Muscle layer of duodenum (tissue), 2 donors: ENCODE measurements at regions not wholly inside any gene's neighbourhood (a gene's known extent, or its start where the extent isn't known, plus 50 kb on each side); places are given as distances from the start of the nearest gene placed in this dataset.

Experiments
- H3K27ac ChIP-seq: one replicate; pipeline ENCODE4 v1.7.0; 2013; ENCODE audit warnings: mild to moderate bottlenecking, low read length
- H3K27me3 ChIP-seq: one replicate; pipeline ENCODE4 v1.7.0; 2013; ENCODE audit warnings: low read depth, mild to moderate bottlenecking, control low read depth, low read length
- H3K36me3 ChIP-seq, 2 donors: one replicate each; pipeline ENCODE4 v1.7.0; 2013; ENCODE audit warnings: low read length in 2 of 2, control low read depth in 1 of 2, mild to moderate bottlenecking in 1 of 2; ENCODE audit not compliant: insufficient read depth in 2 of 2, control insufficient read depth in 1 of 2
- H3K4me1 ChIP-seq, 2 donors: one replicate each; pipeline ENCODE4 v1.7.0; 2013; ENCODE audit warnings: low read length in 2 of 2, mild to moderate bottlenecking in 2 of 2, control low read depth in 1 of 2, moderate library complexity in 1 of 2; ENCODE audit not compliant: insufficient read depth in 2 of 2, control insufficient read depth in 1 of 2
- H3K4me3 ChIP-seq, 2 donors: one replicate each; pipeline ENCODE4 v1.7.0; 2013; ENCODE audit warnings: low read length in 2 of 2, low read depth in 1 of 2, mild to moderate bottlenecking in 1 of 2
- H3K9me3 ChIP-seq, 2 donors: one replicate each; pipeline ENCODE4 v1.7.0; 2013; ENCODE audit warnings: low read length in 2 of 2, control low read depth in 1 of 2, mild to moderate bottlenecking in 1 of 2; ENCODE audit not compliant: control insufficient read depth in 1 of 2
- donor health status: healthy.

GRCh38 chr18:68520406-68521075 lies 194.4 kb downstream of the TMX3 start:
- H3K9me3 ChIP-seq: no peaks in the 10 kb centered on the region
- no peak overlapping the region for H3K4me3 ChIP-seq
- H3K36me3 ChIP-seq: no peaks in the 10 kb centered on the region
- no peak overlapping the region for H3K27ac ChIP-seq
- no peaks in the 10 kb centered on the region for H3K4me1 ChIP-seq
- H3K27me3 ChIP-seq: no peaks in the 10 kb centered on the region

DNA sequence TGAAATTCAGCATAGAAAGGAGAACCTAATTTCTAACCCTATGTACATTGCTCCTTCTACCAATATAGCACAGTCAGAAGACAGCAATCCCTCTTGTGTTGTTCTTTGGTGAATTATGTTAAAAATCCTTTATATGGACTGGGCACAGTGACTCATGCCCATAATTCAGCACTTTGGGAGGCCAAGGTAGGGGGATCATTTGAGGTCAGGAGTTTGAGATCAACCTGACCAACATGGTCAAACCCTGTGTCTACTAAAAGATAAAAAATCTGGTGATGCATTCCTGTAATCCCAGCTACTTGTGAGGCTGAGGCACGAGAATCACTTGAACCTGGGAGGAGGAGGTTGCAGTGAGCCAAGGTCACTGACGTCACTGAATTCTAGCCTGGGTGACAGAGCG lies 195.6 kb downstream of the TMX3 start:
- no peaks in the 10 kb centered on the region for H3K27me3 ChIP-seq
- H3K4me3 ChIP-seq: no peak overlapping the region
- no peak overlapping the region for H3K27ac ChIP-seq
- no peaks in the 10 kb centered on the region for H3K4me1 ChIP-seq
- no peaks in the 10 kb centered on the region for H3K36me3 ChIP-seq
- H3K9me3 ChIP-seq: no peaks in the 10 kb centered on the region

DNA sequence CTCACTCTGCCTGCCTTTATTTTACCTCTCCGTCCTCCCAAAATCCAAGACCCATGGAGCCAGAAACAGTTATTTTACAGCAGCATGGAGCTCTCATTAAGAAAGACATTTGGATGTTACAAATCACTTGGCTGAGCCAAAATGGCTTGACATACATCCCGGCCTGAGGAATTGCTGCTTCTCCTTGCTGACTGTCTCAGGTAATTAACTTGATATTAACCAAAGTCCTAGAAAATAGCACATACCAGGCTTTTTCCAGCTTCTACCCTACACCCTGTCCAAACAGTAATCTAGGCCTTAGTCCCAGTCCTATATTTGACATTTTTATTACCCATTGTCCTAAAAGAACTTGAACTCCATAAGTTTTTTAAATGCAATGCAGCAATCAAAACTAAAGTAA lies 205.0 kb downstream of the TMX3 start:
- no peaks in the 10 kb centered on the region for H3K36me3 ChIP-seq
- no peak overlapping the region for H3K27ac ChIP-seq
- no peaks in the 10 kb centered on the region for H3K4me1 ChIP-seq
- no peak overlapping the region for H3K4me3 ChIP-seq
- H3K9me3 ChIP-seq: no peaks in the 10 kb centered on the region
- H3K27me3 ChIP-seq: no peaks in the 10 kb centered on the region

DNA sequence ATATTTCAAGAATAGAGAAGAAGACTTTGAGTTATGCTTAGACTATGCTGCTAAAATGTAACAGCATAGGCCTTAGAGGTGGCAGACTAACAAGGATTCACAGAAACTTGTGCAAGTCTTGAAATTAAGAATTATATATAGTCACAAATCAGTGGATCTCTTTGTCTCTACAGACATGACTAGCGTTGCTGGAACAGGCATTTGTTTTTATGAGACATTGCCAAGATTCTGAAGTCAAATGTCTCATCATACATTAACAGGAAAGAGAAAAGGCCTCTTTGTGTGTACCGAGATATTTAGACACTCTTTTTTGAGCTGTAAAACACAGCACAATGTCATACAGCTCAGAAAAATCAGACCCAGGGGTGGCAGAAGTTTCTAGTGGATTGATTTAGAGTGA lies 207.1 kb downstream of the TMX3 start:
- Histone ChIP-seq H3K36me3 (no peaks in the 10 kb centered on the region), H3K27ac (no peak overlapping the region), H3K4me1 (no peaks in the 10 kb centered on the region), H3K9me3 (no peaks in the 10 kb centered on the region), H3K4me3 (no peak overlapping the region), H3K27me3 (no peaks in the 10 kb centered on the region)

GRCh38 chr18:68505178-68505574 lies 209.7 kb downstream of the TMX3 start:
- H3K27ac ChIP-seq: no peak overlapping the region
- H3K4me3 ChIP-seq: no peak overlapping the region
- H3K4me1 ChIP-seq: no peaks in the 10 kb centered on the region
- H3K27me3 ChIP-seq: no peaks in the 10 kb centered on the region
- no peaks in the 10 kb centered on the region for H3K9me3 ChIP-seq
- no peaks in the 10 kb centered on the region for H3K36me3 ChIP-seq

DNA sequence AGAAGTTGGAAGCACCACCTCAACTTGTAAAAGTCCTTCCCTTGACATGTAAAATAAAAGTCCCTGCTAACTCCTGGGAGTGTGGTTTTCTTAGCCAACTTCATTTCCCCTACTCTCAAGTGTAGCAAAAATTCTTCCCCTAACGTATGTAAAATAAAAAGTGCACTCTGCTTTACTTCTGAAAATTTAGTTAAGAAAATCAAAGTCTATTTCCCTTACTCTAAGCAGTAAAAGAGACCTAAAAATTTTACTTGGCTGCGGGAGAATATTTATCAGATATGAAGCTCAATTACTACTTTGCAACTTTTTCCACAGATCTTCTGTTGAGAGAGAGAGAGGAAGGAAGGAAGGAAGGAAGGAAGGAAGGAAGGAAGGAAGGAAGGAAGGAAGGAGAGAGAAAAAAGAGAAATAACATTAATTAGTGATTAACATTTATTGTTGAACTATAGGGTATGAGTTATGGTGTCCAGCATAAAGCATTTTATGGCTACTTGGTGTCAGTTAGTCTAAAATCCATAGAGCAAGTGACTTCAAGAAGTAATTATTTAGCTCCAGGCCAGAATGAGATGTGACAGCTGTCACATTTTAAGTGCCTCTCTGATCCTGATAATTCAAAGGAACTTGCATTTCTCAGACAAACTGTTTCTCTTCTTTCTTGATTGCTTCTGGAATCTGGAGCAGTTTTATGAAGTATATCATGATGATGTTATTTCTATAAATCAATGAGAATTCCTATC lies 210.3 kb downstream of the TMX3 start:
- H3K27me3 ChIP-seq: no peaks in the 10 kb centered on the region
- no peaks in the 10 kb centered on the region for H3K4me1 ChIP-seq

DNA sequence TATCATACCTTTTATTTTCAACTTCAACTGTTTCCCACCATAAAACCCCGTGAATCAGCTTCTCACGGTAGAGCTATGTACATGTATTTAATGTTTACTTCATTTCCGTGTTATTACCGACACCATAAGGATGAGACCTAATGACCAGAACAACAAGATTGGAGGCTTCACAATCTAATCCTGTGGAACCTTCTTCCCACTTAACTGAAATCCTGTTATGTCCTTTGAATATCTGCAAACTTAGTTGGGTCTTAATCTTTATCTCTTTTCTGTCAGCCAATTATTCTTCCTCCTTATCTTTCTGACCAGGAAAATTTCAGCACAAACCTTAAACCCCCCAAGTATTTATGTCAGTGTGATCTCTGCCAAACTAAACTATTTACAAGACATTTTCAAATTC lies 214.4 kb downstream of the TMX3 start:
- Histone ChIP-seq H3K4me3 (no peak overlapping the region), H3K27ac (no peak overlapping the region), H3K4me1 (no peaks in the 10 kb centered on the region), H3K27me3 (no peaks in the 10 kb centered on the region), H3K9me3 (no peaks in the 10 kb centered on the region), H3K36me3 (no peaks in the 10 kb centered on the region)

More for the DNA sequence above, 210.3 kb downstream of the TMX3 start:
- no peaks in the 10 kb centered on the region for H3K9me3 ChIP-seq
- no peak overlapping the region for H3K4me3 ChIP-seq
- H3K27ac ChIP-seq: no peak overlapping the region
- no peaks in the 10 kb centered on the region for H3K36me3 ChIP-seq

DNA sequence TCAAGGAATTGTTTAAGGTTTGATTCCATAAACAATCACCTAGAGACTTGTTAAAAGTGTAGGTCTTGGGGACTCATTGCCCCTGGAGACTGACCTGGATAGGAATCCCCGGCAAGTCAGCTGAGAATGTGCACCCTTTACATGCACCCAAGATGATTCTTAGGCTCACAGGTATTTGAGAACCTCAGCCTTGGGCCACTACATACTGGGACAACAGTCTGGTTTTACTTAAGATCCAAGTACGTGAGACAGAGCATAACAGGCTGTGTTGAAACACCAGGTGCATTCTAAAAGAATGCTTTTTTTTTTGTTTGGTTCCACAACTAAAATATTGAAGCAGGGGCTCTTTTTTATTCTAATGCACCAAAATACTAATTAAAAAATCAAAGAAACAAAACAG lies 215.8 kb downstream of the TMX3 start:
- H3K9me3 ChIP-seq: no peaks in the 10 kb centered on the region

GRCh38 chr18:68498636-68499035 lies 216.3 kb downstream of the TMX3 start:
- H3K27me3 ChIP-seq: no peaks in the 10 kb centered on the region
- H3K4me3 ChIP-seq: no peak overlapping the region
- no peak overlapping the region for H3K27ac ChIP-seq
- no peaks in the 10 kb centered on the region for H3K36me3 ChIP-seq
- H3K4me1 ChIP-seq: no peaks in the 10 kb centered on the region
- no peaks in the 10 kb centered on the region for H3K9me3 ChIP-seq

More for the DNA sequence above, 215.8 kb downstream of the TMX3 start:
- Histone ChIP-seq H3K4me1 (no peaks in the 10 kb centered on the region), H3K4me3 (no peak overlapping the region), H3K27ac (no peak overlapping the region), H3K27me3 (no peaks in the 10 kb centered on the region), H3K36me3 (no peaks in the 10 kb centered on the region)

DNA sequence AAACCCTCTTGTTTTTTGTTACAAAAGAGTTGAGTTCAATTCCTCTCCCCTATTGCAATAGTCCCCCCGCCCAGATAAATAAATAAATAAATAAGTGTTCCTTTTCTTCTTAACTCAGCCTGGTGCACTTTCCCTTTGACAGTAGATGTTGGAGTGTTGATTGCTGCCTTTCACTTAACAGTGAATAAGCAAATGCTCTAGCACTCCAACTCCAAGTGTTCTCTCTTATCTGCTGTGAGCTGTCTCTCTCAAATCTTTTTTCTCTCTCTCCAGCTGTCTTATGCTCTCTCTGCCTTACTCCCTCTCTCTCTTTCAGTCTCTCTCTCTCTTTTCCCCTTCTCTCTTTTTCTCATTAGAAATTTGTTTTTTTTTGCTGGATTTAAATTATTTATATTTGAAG lies 216.7 kb downstream of the TMX3 start:
- H3K4me1 ChIP-seq: no peaks in the 10 kb centered on the region
- H3K27me3 ChIP-seq: no peaks in the 10 kb centered on the region
- H3K27ac ChIP-seq: no peak overlapping the region
- no peaks in the 10 kb centered on the region for H3K36me3 ChIP-seq
- H3K9me3 ChIP-seq: no peaks in the 10 kb centered on the region
- H3K4me3 ChIP-seq: no peak overlapping the region

DNA sequence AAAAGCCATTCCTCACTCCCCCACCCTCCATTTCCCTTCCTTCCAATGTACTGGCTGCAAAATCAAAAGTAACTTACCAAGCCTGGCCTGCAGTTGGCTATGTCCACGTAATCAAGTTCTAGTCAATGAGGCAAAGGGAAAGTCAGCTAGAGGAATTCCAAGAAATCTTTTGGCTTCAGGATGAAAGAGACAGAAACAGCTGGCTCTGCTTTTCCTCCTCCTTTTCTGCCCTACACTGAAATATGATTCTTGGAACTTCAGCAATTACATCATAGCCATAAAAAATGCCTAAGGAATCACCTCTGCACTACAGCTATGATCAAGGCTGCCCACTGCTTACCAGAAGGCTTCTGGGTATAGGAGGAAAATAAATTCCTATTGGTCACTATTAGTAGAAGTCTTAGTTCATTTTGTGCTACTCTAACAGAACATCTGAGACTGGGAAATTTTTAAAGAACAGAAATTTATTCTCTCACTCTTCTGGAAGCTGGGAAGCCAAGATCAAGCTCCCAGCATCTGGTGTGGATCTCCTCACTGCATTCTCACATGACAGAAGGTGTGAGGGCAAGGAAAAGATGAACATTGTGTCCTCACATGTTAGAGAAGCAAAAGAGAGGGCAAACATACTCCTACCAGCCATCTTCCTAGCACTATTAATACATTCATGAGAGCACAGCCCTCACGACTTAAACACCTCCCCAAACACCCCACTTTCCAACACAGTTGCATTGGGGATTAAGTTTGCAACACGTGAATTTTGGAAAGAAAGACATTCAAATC lies 219.9 kb downstream of the TMX3 start:
- no peaks in the 10 kb centered on the region for H3K9me3 ChIP-seq
- H3K27me3 ChIP-seq: no peaks in the 10 kb centered on the region
- no peak overlapping the region for H3K4me3 ChIP-seq
- no peaks in the 10 kb centered on the region for H3K36me3 ChIP-seq
- H3K4me1 ChIP-seq: no peaks in the 10 kb centered on the region
- peak overlapping the region; percentile 24 for H3K27ac ChIP-seq
